ENCODE measurements at regions not wholly inside any gene's neighbourhood (a gene's known extent, or its start where the extent isn't known, plus 50 kb on each side); places are given as distances from the start of the nearest gene placed in this dataset.

- no peak for DNase-seq (ENCODE audit: low spot score)
Observed at GRCh38 chr1:208640295-208640694, 396.1 kb upstream of the PLXNA2 start.

- DNase-seq (ENCODE audit: low spot score): no peak
Observed at GRCh38 chr1:208641579-208642280, 397.5 kb upstream of the PLXNA2 start.

- no peak for DNase-seq (ENCODE audit: low spot score)
Observed at GRCh38 chr1:208643005-208643597, 398.9 kb upstream of the PLXNA2 start.

GRCh38 chr1:208644401-208645160 lies 400.4 kb upstream of the PLXNA2 start:
- DNase-seq (ENCODE audit: low spot score): no peak

GRCh38 chr1:208646431-208646830 lies 402.2 kb upstream of the PLXNA2 start:
- DNase-seq (ENCODE audit: low spot score): no peak

- DNase-seq (ENCODE audit: low spot score): no peak
Observed at GRCh38 chr1:208648146-208648545, 404.0 kb upstream of the PLXNA2 start.

- peak; percentile 66 for DNase-seq (ENCODE audit: low spot score)
Observed at GRCh38 chr1:208652296-208653160, 408.3 kb upstream of the PLXNA2 start.

GRCh38 chr1:208653426-208653825 lies 409.2 kb upstream of the PLXNA2 start:
- DNase-seq (ENCODE audit: low spot score): no peak

- peak; percentile 5 for DNase-seq (ENCODE audit: low spot score)
Observed at GRCh38 chr1:208654241-208654640, 410.1 kb upstream of the PLXNA2 start.

- DNase-seq (ENCODE audit: low spot score): no peak
Observed at GRCh38 chr1:208665936-208666335, 421.8 kb upstream of the PLXNA2 start.

GRCh38 chr1:208668991-208669390 lies 424.8 kb upstream of the PLXNA2 start:
- no peak for DNase-seq (ENCODE audit: low spot score)

GRCh38 chr1:208670778-208671177 lies 426.6 kb upstream of the PLXNA2 start:
- no peak for DNase-seq (ENCODE audit: low spot score)

GRCh38 chr1:208681878-208682663 lies 437.9 kb upstream of the PLXNA2 start:
- DNase-seq (ENCODE audit: low spot score): no peak

GRCh38 chr1:208682664-208683013 lies 438.5 kb upstream of the PLXNA2 start:
- DNase-seq (ENCODE audit: low spot score): no peak

GRCh38 chr1:208683141-208683540 lies 439.0 kb upstream of the PLXNA2 start:
- DNase-seq (ENCODE audit: low spot score): no peak

GRCh38 chr1:208684192-208684591 lies 440.0 kb upstream of the PLXNA2 start:
- no peak for DNase-seq (ENCODE audit: low spot score)

GRCh38 chr1:208686592-208686991 lies 442.4 kb upstream of the PLXNA2 start:
- no peak for DNase-seq (ENCODE audit: low spot score)

GRCh38 chr1:208688656-208689315 lies 444.6 kb upstream of the PLXNA2 start:
- no peak for DNase-seq (ENCODE audit: low spot score)

GRCh38 chr1:208691012-208691411 lies 446.8 kb upstream of the PLXNA2 start:
- DNase-seq (ENCODE audit: low spot score): no peak

GRCh38 chr1:208709981-208710380 lies 465.8 kb upstream of the PLXNA2 start:
- no peak for DNase-seq (ENCODE audit: low spot score)

GRCh38 chr1:208714323-208714722 lies 470.1 kb upstream of the PLXNA2 start:
- DNase-seq (ENCODE audit: low spot score): no peak
